HFF-Myc (cell line): ENCODE measurements at regions not wholly inside any gene's neighbourhood (a gene's known extent, or its start where the extent isn't known, plus 50 kb on each side); places are given as distances from the start of the nearest gene placed in this dataset.

Experiments used
- DNase-seq: peaks from one replicate; pipeline ENCODE4 v3.0.0-alpha.2; 2011; ENCODE audit warnings: low read depth; ENCODE audit errors: extremely low read depth
- H3K4me3 ChIP-seq: replicated peaks from 2 replicates; pipeline ENCODE4 v1.5.1; 2011; ENCODE audit warnings: low read depth, mild to moderate bottlenecking, control low read depth, low read length
- TF ChIP-seq, protein P1 (sequence below): IDR thresholded peaks from 2 replicates; pipeline ENCODE4 v1.5.1; 2012; ENCODE audit warnings: mild to moderate bottlenecking, low read depth, low read length, control low read depth; ENCODE audit errors: missing control alignments

- no peak for DNase-seq
- no peak overlapping the region for H3K4me3 ChIP-seq
Measured at GRCh38 chr17:34443619-34444469, 80.8 kb upstream of the CCL1 start.

GRCh38 chr17:34442387-34443111 is 79.5 kb upstream of the CCL1 start:
- no peak overlapping the region for H3K4me3 ChIP-seq
- TF ChIP-seq, protein P1, sequence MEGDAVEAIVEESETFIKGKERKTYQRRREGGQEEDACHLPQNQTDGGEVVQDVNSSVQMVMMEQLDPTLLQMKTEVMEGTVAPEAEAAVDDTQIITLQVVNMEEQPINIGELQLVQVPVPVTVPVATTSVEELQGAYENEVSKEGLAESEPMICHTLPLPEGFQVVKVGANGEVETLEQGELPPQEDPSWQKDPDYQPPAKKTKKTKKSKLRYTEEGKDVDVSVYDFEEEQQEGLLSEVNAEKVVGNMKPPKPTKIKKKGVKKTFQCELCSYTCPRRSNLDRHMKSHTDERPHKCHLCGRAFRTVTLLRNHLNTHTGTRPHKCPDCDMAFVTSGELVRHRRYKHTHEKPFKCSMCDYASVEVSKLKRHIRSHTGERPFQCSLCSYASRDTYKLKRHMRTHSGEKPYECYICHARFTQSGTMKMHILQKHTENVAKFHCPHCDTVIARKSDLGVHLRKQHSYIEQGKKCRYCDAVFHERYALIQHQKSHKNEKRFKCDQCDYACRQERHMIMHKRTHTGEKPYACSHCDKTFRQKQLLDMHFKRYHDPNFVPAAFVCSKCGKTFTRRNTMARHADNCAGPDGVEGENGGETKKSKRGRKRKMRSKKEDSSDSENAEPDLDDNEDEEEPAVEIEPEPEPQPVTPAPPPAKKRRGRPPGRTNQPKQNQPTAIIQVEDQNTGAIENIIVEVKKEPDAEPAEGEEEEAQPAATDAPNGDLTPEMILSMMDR: no peak
- no peak for DNase-seq

More at GRCh38 chr17:34443619-34444469, 80.8 kb upstream of the CCL1 start:
- TF ChIP-seq, protein P1: no peak

DNA sequence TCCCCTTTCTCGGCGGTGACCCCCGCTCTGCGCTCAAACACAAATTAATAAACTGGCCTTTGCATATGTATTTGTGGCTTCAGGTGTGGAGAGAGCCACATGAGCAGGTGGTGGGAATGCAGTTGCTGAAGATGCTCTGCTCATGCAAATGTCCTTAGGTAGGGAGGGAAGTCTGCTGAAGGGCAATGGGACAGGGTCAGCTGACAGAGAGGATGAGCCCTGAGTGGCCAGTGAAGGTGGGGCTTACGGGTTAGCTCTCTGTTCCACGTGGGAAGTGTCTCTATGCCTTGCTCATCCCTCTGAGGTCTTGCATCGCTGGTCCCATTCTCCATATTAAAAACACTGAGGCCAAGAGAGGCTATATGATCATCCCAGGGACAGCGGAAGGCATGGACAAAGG is 74.2 kb upstream of the CCL1 start:
- DNase-seq: no peak
- no peak overlapping the region for H3K4me3 ChIP-seq
- TF ChIP-seq, protein P1: no peak

GRCh38 chr17:34436607-34437006 is 73.6 kb upstream of the CCL1 start:
- TF ChIP-seq, protein P1: no peak
- no peak overlapping the region for H3K4me3 ChIP-seq
- DNase-seq: no peak

- no peak overlapping the region for H3K4me3 ChIP-seq
- TF ChIP-seq, protein P1: no peak
- no peak for DNase-seq
Measured at GRCh38 chr17:34435182-34435928, 72.3 kb upstream of the CCL1 start.

DNA sequence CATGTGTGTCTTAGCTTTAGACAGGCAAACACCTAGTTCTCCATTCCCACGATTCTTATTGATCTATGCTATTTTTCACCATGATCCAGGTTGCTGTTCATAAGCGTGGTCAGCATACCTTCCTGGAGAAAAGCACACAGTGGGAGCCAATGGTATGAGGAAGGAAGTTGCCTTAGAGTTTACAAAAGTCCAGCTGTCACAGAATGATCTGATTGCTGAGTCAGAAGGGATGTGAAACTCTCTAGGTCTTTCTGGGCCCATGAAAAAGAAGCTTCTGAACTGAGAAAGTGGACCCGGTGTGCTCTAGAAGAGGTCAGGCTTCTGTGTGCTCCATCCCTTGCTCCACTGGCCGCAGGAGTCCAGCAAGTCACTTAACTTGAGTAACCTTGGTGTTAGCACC is 71.0 kb upstream of the CCL1 start:
- no peak overlapping the region for H3K4me3 ChIP-seq
- DNase-seq: no peak
- TF ChIP-seq, protein P1: no peak
